ENCODE measurements at regions not wholly inside any gene's neighbourhood (a gene's known extent, or its start where the extent isn't known, plus 50 kb on each side); places are given as distances from the start of the nearest gene placed in this dataset.
A peak's percentile ranks its signal among the peaks of the same experiment; 100 is the strongest.

GRCh38 chr2:71884303-71885042 lies 263.2 kb downstream of the CYP26B1 start (continued):
- peak; percentile 35; the same call in 1 of the 2 replicates for TF ChIP-seq ATF7 (IDR thresholded peaks at IDR 0.05)
- 0 out of 4 replicates have a peak, but pooled peaks of 1 of the 2 experiments have one; percentile 55 for TF ChIP-seq ZNF318 (IDR thresholded peaks at IDR 0.05; ENCODE audit: borderline replicate concordance in 1 of 2, low read depth in 1 of 2)
- TF ChIP-seq ATF3 (IDR thresholded peaks at IDR 0.05), result peak; percentile 76
- no peak for TF ChIP-seq ATF3 (CRISPR knock-in tag; conservative IDR thresholded peaks at IDR 0.05)
- peak; percentile 52; the same call in 1 of the 2 replicates for TF ChIP-seq CXXC5 (CRISPR knock-in tag; IDR thresholded peaks at IDR 0.05)
- peak; percentile 81 for TF ChIP-seq ZNF766 (CRISPR knock-in tag; conservative IDR thresholded peaks at IDR 0.05)
- TF ChIP-seq MEF2D (tag; conservative IDR thresholded peaks at IDR 0.05; ENCODE audit: low read depth), result 0 out of 2 replicates have a peak, but pooled peaks have one; percentile 6
- peak; percentile 46; the same call in 1 of the 2 replicates for TF ChIP-seq TCF3 (CRISPR knock-in tag; IDR thresholded peaks at IDR 0.05)
- TF ChIP-seq ZBTB17 (CRISPR knock-in tag; IDR thresholded peaks at IDR 0.05), result no peak
- TF ChIP-seq ETS1 (conservative IDR thresholded peaks at IDR 0.05; ENCODE audit: control insufficient read depth, low read depth, low read length), result no peak
- TF ChIP-seq KDM1A (IDR thresholded peaks at IDR 0.05), result peak; percentile 43 to 67; a peak in 3 of 4 replicates
- TF ChIP-seq FOS (IDR thresholded peaks at IDR 0.05; ENCODE audit: extremely low read depth, insufficient read length), result no peak
- TF ChIP-seq MAFK (IDR thresholded peaks at IDR 0.05; ENCODE audit: low read length), result peak; percentile 43
- TF ChIP-seq CEBPG (CRISPR knock-in tag; IDR thresholded peaks at IDR 0.05), result no peak
- TF ChIP-seq CEBPG (tag; conservative IDR thresholded peaks at IDR 0.05 in 1 of 2, IDR thresholded peaks at IDR 0.05 in 1 of 2), result peak; percentile 73 to 84; a peak in 3 of 4 replicates
- TF ChIP-seq ZNF384 (IDR thresholded peaks at IDR 0.05; ENCODE audit: low read depth, low read length), result no peak

Data from K562 (cell line).